GM13976 (cell line): ENCODE measurements at regions not wholly inside any gene's neighbourhood (a gene's known extent, or its start where the extent isn't known, plus 50 kb on each side); places are given as distances from the start of the nearest gene placed in this dataset.

Experiments used
- DNase-seq: peaks from one replicate; pipeline ENCODE4 v3.0.0; 2012; ENCODE audit warnings: low spot score
- CTCF ChIP-seq: IDR thresholded peaks from 2 replicates; pipeline ENCODE4 v1.5.1; 2012; ENCODE audit warnings: borderline replicate concordance, mild to moderate bottlenecking; ENCODE audit not compliant: insufficient read depth; ENCODE audit errors: extremely low read depth, missing control alignments, control extremely low read depth
- in situ Hi-C: fragments of 300-500 bp; cut with MboI; formaldehyde crosslinking; loops from one replicate; pipeline ENCODE4 v1.12.0; 2022; ENCODE audit warnings: low sequenced_read_pairs, mixed read lengths, inconsistent platforms; ENCODE audit not compliant: unreplicated experiment

GRCh38 chr14:73786636-73787485 lies 64.8 kb upstream of the PTGR2 start:
- TF ChIP-seq CTCF, result no peak
- DNase-seq, result peak; percentile 68
- in situ Hi-C loops, result no loop called here

- in situ Hi-C loops, result no loop called here
- no peak for DNase-seq
- TF ChIP-seq CTCF, result no peak
Measured at GRCh38 chr14:73785834-73786635, 65.6 kb upstream of the PTGR2 start.

- in situ Hi-C loops, result no loop called here
- no peak for TF ChIP-seq CTCF
- no peak for DNase-seq
Measured at GRCh38 chr14:73785336-73785833, 66.2 kb upstream of the PTGR2 start.

- in situ Hi-C loops, result no loop called here
- no peak for DNase-seq
- no peak for TF ChIP-seq CTCF
Measured at GRCh38 chr14:73784988-73785313, 66.7 kb upstream of the PTGR2 start.

GRCh38 chr14:73784181-73784987 lies 67.2 kb upstream of the PTGR2 start:
- in situ Hi-C loops, result no loop called here
- TF ChIP-seq CTCF, result no peak
- DNase-seq, result no peak

GRCh38 chr14:73783107-73783727 lies 68.4 kb upstream of the PTGR2 start:
- in situ Hi-C loops, result no loop called here
- DNase-seq, result no peak

More at GRCh38 chr14:73783107-73783727, 68.4 kb upstream of the PTGR2 start:
- no peak for TF ChIP-seq CTCF
